Endothelial cell (in vitro differentiated cells): ENCODE measurements at regions not wholly inside any gene's neighbourhood (a gene's known extent, or its start where the extent isn't known, plus 50 kb on each side); places are given as distances from the start of the nearest gene placed in this dataset.

Experiments used
- DNase-seq: peaks from one replicate; pipeline ENCODE4 v3.0.0; 2021; ENCODE audit warnings: low spot score
- H3K27ac Mint-ChIP-seq: one replicate; pipeline ENCODE4 v1.8.0; 2021; ENCODE audit warnings: mixed read lengths, inconsistent platforms; ENCODE audit not compliant: unreplicated experiment
- H3K27me3 Mint-ChIP-seq: one replicate; pipeline ENCODE4 v1.8.0; 2021; ENCODE audit warnings: mild to moderate bottlenecking, moderate library complexity, mixed read lengths, inconsistent platforms; ENCODE audit not compliant: unreplicated experiment
- H3K36me3 Mint-ChIP-seq: one replicate; pipeline ENCODE4 v1.8.0; 2021; ENCODE audit warnings: mild to moderate bottlenecking, low read depth, mixed read lengths, inconsistent platforms; ENCODE audit not compliant: unreplicated experiment
- H3K4me1 Mint-ChIP-seq: one replicate; pipeline ENCODE4 v1.8.0; 2021; ENCODE audit warnings: mild to moderate bottlenecking, mixed read lengths, inconsistent platforms; ENCODE audit not compliant: unreplicated experiment
- H3K4me3 Mint-ChIP-seq: one replicate; pipeline ENCODE4 v1.8.0; 2021; ENCODE audit warnings: mild to moderate bottlenecking, mixed read lengths, inconsistent platforms; ENCODE audit not compliant: unreplicated experiment
- H3K9me3 Mint-ChIP-seq: one replicate; pipeline ENCODE4 v1.8.0; 2021; ENCODE audit warnings: mixed read lengths, inconsistent platforms; ENCODE audit not compliant: unreplicated experiment
- TF ChIP-seq, protein P1 (sequence below): fragments of 200-600 bp; sonication (generic); IDR thresholded peaks from one replicate; pipeline ENCODE4 v1.5.0; 2021; ENCODE audit warnings: antibody characterized with exemption; ENCODE audit not compliant: unreplicated experiment

GRCh38 chr7:42348071-42348470, 111.1 kb upstream of the GLI3 start:
- Mint-ChIP-seq H3K27ac (no peak overlapping the region), H3K36me3 (no peaks in the 10 kb centered on the region), H3K9me3 (no peaks in the 10 kb centered on the region), H3K4me1 (peaks cover 12% of the 10 kb centered on the region), H3K4me3 (no peak overlapping the region), H3K27me3 (peaks cover 2% of the 10 kb centered on the region)
- no peak for DNase-seq
- TF ChIP-seq, protein P1, sequence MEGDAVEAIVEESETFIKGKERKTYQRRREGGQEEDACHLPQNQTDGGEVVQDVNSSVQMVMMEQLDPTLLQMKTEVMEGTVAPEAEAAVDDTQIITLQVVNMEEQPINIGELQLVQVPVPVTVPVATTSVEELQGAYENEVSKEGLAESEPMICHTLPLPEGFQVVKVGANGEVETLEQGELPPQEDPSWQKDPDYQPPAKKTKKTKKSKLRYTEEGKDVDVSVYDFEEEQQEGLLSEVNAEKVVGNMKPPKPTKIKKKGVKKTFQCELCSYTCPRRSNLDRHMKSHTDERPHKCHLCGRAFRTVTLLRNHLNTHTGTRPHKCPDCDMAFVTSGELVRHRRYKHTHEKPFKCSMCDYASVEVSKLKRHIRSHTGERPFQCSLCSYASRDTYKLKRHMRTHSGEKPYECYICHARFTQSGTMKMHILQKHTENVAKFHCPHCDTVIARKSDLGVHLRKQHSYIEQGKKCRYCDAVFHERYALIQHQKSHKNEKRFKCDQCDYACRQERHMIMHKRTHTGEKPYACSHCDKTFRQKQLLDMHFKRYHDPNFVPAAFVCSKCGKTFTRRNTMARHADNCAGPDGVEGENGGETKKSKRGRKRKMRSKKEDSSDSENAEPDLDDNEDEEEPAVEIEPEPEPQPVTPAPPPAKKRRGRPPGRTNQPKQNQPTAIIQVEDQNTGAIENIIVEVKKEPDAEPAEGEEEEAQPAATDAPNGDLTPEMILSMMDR, result no peak

- Mint-ChIP-seq H3K36me3 (no peaks in the 10 kb centered on the region), H3K9me3 (no peaks in the 10 kb centered on the region), H3K27me3 (peaks cover 2% of the 10 kb centered on the region), H3K4me3 (no peak overlapping the region), H3K4me1 (peaks cover 12% of the 10 kb centered on the region), H3K27ac (no peak overlapping the region)
- TF ChIP-seq, protein P1, result no peak
- no peak for DNase-seq
Measured at GRCh38 chr7:42347616-42348015, 110.6 kb upstream of the GLI3 start.

- Mint-ChIP-seq H3K27me3 (peaks cover 2% of the 10 kb centered on the region), H3K4me3 (no peak overlapping the region), H3K27ac (no peak overlapping the region), H3K4me1 (peaks cover 12% of the 10 kb centered on the region), H3K36me3 (no peaks in the 10 kb centered on the region), H3K9me3 (no peaks in the 10 kb centered on the region)
- TF ChIP-seq, protein P1, result no peak
- DNase-seq, result no peak
Measured at GRCh38 chr7:42345478-42346299, 108.7 kb upstream of the GLI3 start.

GRCh38 chr7:42344198-42344755, 107.3 kb upstream of the GLI3 start:
- Mint-ChIP-seq H3K4me3 (no peak overlapping the region), H3K27ac (no peak overlapping the region), H3K27me3 (no peaks in the 10 kb centered on the region), H3K36me3 (no peaks in the 10 kb centered on the region), H3K9me3 (no peaks in the 10 kb centered on the region), H3K4me1 (peaks cover 18% of the 10 kb centered on the region)
- TF ChIP-seq, protein P1, result no peak
- DNase-seq, result no peak

GRCh38 chr7:42342381-42342780, 105.4 kb upstream of the GLI3 start:
- Mint-ChIP-seq H3K4me1 (peaks cover 32% of the 10 kb centered on the region), H3K27ac (no peak overlapping the region), H3K4me3 (no peak overlapping the region), H3K36me3 (no peaks in the 10 kb centered on the region), H3K27me3 (no peaks in the 10 kb centered on the region), H3K9me3 (no peaks in the 10 kb centered on the region)
- TF ChIP-seq, protein P1, result no peak
- DNase-seq, result no peak
